CD4-positive, alpha-beta memory T cell (primary cell): ENCODE measurements at regions not wholly inside any gene's neighbourhood (a gene's known extent, or its start where the extent isn't known, plus 50 kb on each side); places are given as distances from the start of the nearest gene placed in this dataset.

Experiments used
- CTCF ChIA-PET: fragments of 350-600 bp; sonication (Branson Sonifier 250); formaldehyde crosslinking; loops from one replicate; lab custom pipeline; 2021; ENCODE audit warnings: inconsistent platforms; ENCODE audit not compliant: partially characterized antibody; lab: Charles Lee
- POLR2A ChIA-PET: fragments of 350-600 bp; sonication (Branson Sonifier 250); formaldehyde crosslinking; loops from one replicate; lab custom pipeline; 2021; ENCODE audit not compliant: partially characterized antibody; lab: Charles Lee
- DNase-seq, 5 donors: peaks; one replicate each; pipeline versions ENCODE4 v3.0.0 to v3.0.0-alpha.2; 2020 to 2022; ENCODE audit warnings: mixed read lengths in 1 of 5
- H3K27ac ChIP-seq: one replicate; pipeline ENCODE4 v1.7.0; 2013; ENCODE audit warnings: low read depth, low read length
- H3K27me3 ChIP-seq: 2 replicates; pipeline ENCODE4 v1.7.0; 2013; ENCODE audit warnings: mild to moderate bottlenecking, low read length, moderate library complexity; ENCODE audit not compliant: insufficient read depth
- H3K36me3 ChIP-seq: 2 replicates; pipeline ENCODE4 v1.7.0; 2013; ENCODE audit warnings: mild to moderate bottlenecking, low read length, moderate library complexity; ENCODE audit not compliant: insufficient read depth
- H3K4me1 ChIP-seq: 2 replicates; pipeline ENCODE4 v1.7.0; 2013; ENCODE audit warnings: mild to moderate bottlenecking, low read length, moderate library complexity; ENCODE audit not compliant: insufficient read depth
- H3K4me3 ChIP-seq, 2 donors: one replicate each; pipeline ENCODE4 v1.7.0; 2013; ENCODE audit warnings: low read length in 2 of 2, mild to moderate bottlenecking in 1 of 2
- H3K9me3 ChIP-seq, 2 donors: one replicate each; pipeline ENCODE4 v1.7.0; 2013; ENCODE audit warnings: low read length in 2 of 2, control low read depth in 1 of 2; ENCODE audit not compliant: control insufficient read depth in 1 of 2
- H3K27ac Mint-ChIP-seq, 7 donors: one replicate each; pipeline ENCODE4 v1.8.0; 2020 to 2021; ENCODE audit warnings: mixed read lengths in 7 of 7, mild to moderate bottlenecking in 6 of 7, inconsistent platforms in 3 of 7, moderate library complexity in 3 of 7
- H3K27me3 Mint-ChIP-seq, 2 donors: one replicate each; pipeline ENCODE4 v1.8.0; 2020 to 2021; ENCODE audit warnings: mixed read lengths in 2 of 2
- H3K36me3 Mint-ChIP-seq, 2 donors: one replicate each; pipeline ENCODE4 v1.8.0; 2020 to 2021; ENCODE audit warnings: mixed read lengths in 2 of 2, inconsistent platforms in 1 of 2, mild to moderate bottlenecking in 1 of 2
- H3K4me1 Mint-ChIP-seq, 4 donors: one replicate each; pipeline ENCODE4 v1.8.0; 2020 to 2021; ENCODE audit warnings: mixed read lengths in 4 of 4, mild to moderate bottlenecking in 1 of 4
- H3K4me3 Mint-ChIP-seq, 8 donors: one replicate each; pipeline ENCODE4 v1.8.0; 2020 to 2021; ENCODE audit warnings: mixed read lengths in 8 of 8, mild to moderate bottlenecking in 7 of 8, moderate library complexity in 6 of 8, inconsistent platforms in 3 of 8
- H3K9me3 Mint-ChIP-seq, 8 donors: one replicate each; pipeline ENCODE4 v1.8.0; 2020 to 2021; ENCODE audit warnings: mixed read lengths in 8 of 8, mild to moderate bottlenecking in 5 of 8, inconsistent platforms in 3 of 8, moderate library complexity in 1 of 8
- intact Hi-C: fragments of 100-400 bp; cut with micrococcal nuclease; formaldehyde crosslinking; loops from one replicate; pipeline ENCODE4 v1.15.1; 2023

GRCh38 chr2:129160879-129161278, 818.6 kb upstream of the RAB6C start:
- no peaks in the 10 kb centered on the region for H3K4me1 Mint-ChIP-seq
- intact Hi-C loops = no loop called here
- no peak overlapping the region for H3K27ac Mint-ChIP-seq
- no peaks in the 10 kb centered on the region for H3K4me1 ChIP-seq
- DNase-seq = no peak
- POLR2A ChIA-PET = no interaction called here
- H3K27ac ChIP-seq = no peak overlapping the region
- no peaks in the 10 kb centered on the region for H3K36me3 Mint-ChIP-seq
- H3K27me3 Mint-ChIP-seq = no peaks in the 10 kb centered on the region
- no peak overlapping the region for H3K4me3 ChIP-seq
- no peak overlapping the region for H3K4me3 Mint-ChIP-seq
- no peaks in the 10 kb centered on the region for H3K27me3 ChIP-seq
- H3K9me3 Mint-ChIP-seq = peaks cover 0 to 6% (median 0%) of the 10 kb centered on the region in 8 donors
- H3K9me3 ChIP-seq = no peaks in the 10 kb centered on the region
- no peaks in the 10 kb centered on the region for H3K36me3 ChIP-seq
- CTCF ChIA-PET = no interaction called here

- H3K4me1 Mint-ChIP-seq = no peaks in the 10 kb centered on the region
- H3K4me3 Mint-ChIP-seq = no peak overlapping the region
- Histone ChIP-seq H3K36me3 (no peaks in the 10 kb centered on the region), H3K27me3 (no peaks in the 10 kb centered on the region), H3K9me3 (no peaks in the 10 kb centered on the region), H3K27ac (no peak overlapping the region), H3K4me3 (no peak overlapping the region), H3K4me1 (no peaks in the 10 kb centered on the region)
- peaks cover 0 to 2% of the 10 kb centered on the region in 2 donors for H3K27me3 Mint-ChIP-seq
- no peaks in the 10 kb centered on the region for H3K36me3 Mint-ChIP-seq
- ChIA-PET POLR2A (no interaction called here), CTCF (no interaction called here)
- no peak for DNase-seq
- intact Hi-C loops = no loop called here
- H3K9me3 Mint-ChIP-seq = peaks cover 0 to 3% (median 0%) of the 10 kb centered on the region in 8 donors
- H3K27ac Mint-ChIP-seq = no peak overlapping the region
These were observed 815.1 kb upstream of the RAB6C start for GRCh38 chr2:129164220-129164949.

- Mint-ChIP-seq H3K4me3 (no peak overlapping the region), H3K36me3 (no peaks in the 10 kb centered on the region), H3K27me3 (peaks cover 0 to 2% of the 10 kb centered on the region in 2 donors), H3K27ac (no peak overlapping the region), H3K9me3 (peaks cover 0 to 3% (median 0%) of the 10 kb centered on the region in 8 donors), H3K4me1 (no peaks in the 10 kb centered on the region)
- POLR2A ChIA-PET = no interaction called here
- Histone ChIP-seq H3K4me3 (no peak overlapping the region), H3K9me3 (no peaks in the 10 kb centered on the region), H3K4me1 (no peaks in the 10 kb centered on the region), H3K36me3 (no peaks in the 10 kb centered on the region), H3K27me3 (no peaks in the 10 kb centered on the region), H3K27ac (no peak overlapping the region)
- intact Hi-C loops = no loop called here
- DNase-seq = no peak
- CTCF ChIA-PET = no interaction called here
These were observed 814.5 kb upstream of the RAB6C start for GRCh38 chr2:129165006-129165405.

- no peaks in the 10 kb centered on the region for H3K36me3 ChIP-seq
- no peak overlapping the region for H3K4me3 Mint-ChIP-seq
- H3K27me3 Mint-ChIP-seq = peaks cover 0 to 2% of the 10 kb centered on the region in 2 donors
- no peaks in the 10 kb centered on the region for H3K9me3 ChIP-seq
- peaks cover 0 to 3% (median 0%) of the 10 kb centered on the region in 8 donors for H3K9me3 Mint-ChIP-seq
- ChIA-PET CTCF (no interaction called here), POLR2A (no interaction called here)
- no peak overlapping the region for H3K27ac Mint-ChIP-seq
- H3K27me3 ChIP-seq = no peaks in the 10 kb centered on the region
- H3K27ac ChIP-seq = no peak overlapping the region
- no peak overlapping the region for H3K4me3 ChIP-seq
- no peaks in the 10 kb centered on the region for H3K4me1 ChIP-seq
- intact Hi-C loops = no loop called here
- no peaks in the 10 kb centered on the region for H3K4me1 Mint-ChIP-seq
- no peak for DNase-seq
- no peaks in the 10 kb centered on the region for H3K36me3 Mint-ChIP-seq
These were observed 812.0 kb upstream of the RAB6C start for GRCh38 chr2:129167456-129167855.

GRCh38 chr2:129170570-129170969, 808.9 kb upstream of the RAB6C start:
- Histone ChIP-seq H3K4me1 (no peaks in the 10 kb centered on the region), H3K9me3 (no peaks in the 10 kb centered on the region), H3K4me3 (no peak overlapping the region), H3K27ac (no peak overlapping the region), H3K36me3 (no peaks in the 10 kb centered on the region), H3K27me3 (no peaks in the 10 kb centered on the region)
- Mint-ChIP-seq H3K9me3 (peaks cover 0 to 4% (median under 1%) of the 10 kb centered on the region in 8 donors), H3K4me1 (no peaks in the 10 kb centered on the region), H3K36me3 (no peaks in the 10 kb centered on the region), H3K4me3 (no peak overlapping the region), H3K27me3 (peaks cover 0 to 2% of the 10 kb centered on the region in 2 donors), H3K27ac (no peak overlapping the region)
- CTCF ChIA-PET = no interaction called here
- POLR2A ChIA-PET = no interaction called here
- no peak for DNase-seq
- intact Hi-C loops = no loop called here

GRCh38 chr2:129174143-129174542, 805.3 kb upstream of the RAB6C start:
- Mint-ChIP-seq H3K4me1 (no peaks in the 10 kb centered on the region), H3K9me3 (peaks cover 0 to 6% (median 4%) of the 10 kb centered on the region in 8 donors), H3K27me3 (no peaks in the 10 kb centered on the region), H3K36me3 (no peaks in the 10 kb centered on the region), H3K4me3 (no peak overlapping the region), H3K27ac (no peak overlapping the region)
- Histone ChIP-seq H3K27ac (no peak overlapping the region), H3K9me3 (no peaks in the 10 kb centered on the region), H3K27me3 (no peaks in the 10 kb centered on the region), H3K36me3 (no peaks in the 10 kb centered on the region), H3K4me3 (no peak overlapping the region), H3K4me1 (no peaks in the 10 kb centered on the region)
- intact Hi-C loops = no loop called here
- DNase-seq = no peak
- ChIA-PET CTCF (no interaction called here), POLR2A (no interaction called here)

- Mint-ChIP-seq H3K36me3 (no peaks in the 10 kb centered on the region), H3K27me3 (no peaks in the 10 kb centered on the region), H3K27ac (no peak overlapping the region), H3K9me3 (peaks cover 0 to 8% (median 4%) of the 10 kb centered on the region in 8 donors), H3K4me1 (no peaks in the 10 kb centered on the region), H3K4me3 (no peak overlapping the region)
- Histone ChIP-seq H3K9me3 (no peaks in the 10 kb centered on the region), H3K27ac (no peak overlapping the region), H3K4me3 (no peak overlapping the region), H3K4me1 (no peaks in the 10 kb centered on the region), H3K36me3 (no peaks in the 10 kb centered on the region), H3K27me3 (no peaks in the 10 kb centered on the region)
- ChIA-PET POLR2A (no interaction called here), CTCF (no interaction called here)
- no peak for DNase-seq
- intact Hi-C loops = no loop called here
These were observed 804.4 kb upstream of the RAB6C start for GRCh38 chr2:129175051-129175450.
